Natural killer cell (primary cell): ENCODE measurements at regions not wholly inside any gene's neighbourhood (a gene's known extent, or its start where the extent isn't known, plus 50 kb on each side); places are given as distances from the start of the nearest gene placed in this dataset.
"Not testable (repeated sequence)": the region's sequence is repeated elsewhere in the genome, so short reads cannot be mapped to it uniquely, and the experiment has no call there.

ENCODE experiments used
- ATAC-seq, 3 donors: fragments of 150-1000 bp in 2 of 3; fragments of 200-7000 bp in 1 of 3; cut with Tn5 transposase; 1 replicate in 1 of 3; 2 replicates in 2 of 3; pipeline ENCODE4 v1.10.0; 2021; ENCODE audit warnings: mild to moderate bottlenecking in 2 of 3, moderate library complexity in 2 of 3
- DNase-seq, 2 donors: peaks; one replicate each; pipeline versions ENCODE4 v3.0.0 to v3.0.0-alpha.2; 2013 to 2021; ENCODE audit warnings: mixed read lengths in 1 of 2
- H3K27ac ChIP-seq: one replicate; pipeline ENCODE4 v1.5.1; 2013; ENCODE audit warnings: mild to moderate bottlenecking, low read length
- H3K27me3 ChIP-seq: one replicate; pipeline ENCODE4 v1.6.1; 2013; ENCODE audit warnings: low read length; ENCODE audit not compliant: control insufficient read depth, insufficient read depth
- H3K36me3 ChIP-seq: one replicate; pipeline ENCODE4 v1.6.1; 2013; ENCODE audit warnings: low read length; ENCODE audit not compliant: control insufficient read depth, insufficient read depth
- H3K4me1 ChIP-seq: one replicate; pipeline ENCODE4 v1.6.1; 2013; ENCODE audit warnings: low read length; ENCODE audit not compliant: control insufficient read depth, insufficient read depth
- H3K4me3 ChIP-seq: one replicate; pipeline ENCODE4 v1.5.1; 2013; ENCODE audit warnings: low read length
- H3K9me3 ChIP-seq: one replicate; pipeline ENCODE4 v1.6.1; 2013; ENCODE audit warnings: low read length; ENCODE audit not compliant: control insufficient read depth, insufficient read depth
- H3K27ac Mint-ChIP-seq, 2 donors: one replicate each; pipeline ENCODE4 v1.8.0; 2022; ENCODE audit warnings: mild to moderate bottlenecking in 2 of 2, mixed read lengths in 2 of 2, moderate library complexity in 1 of 2
- H3K27me3 Mint-ChIP-seq, 2 donors: one replicate each; pipeline ENCODE4 v1.8.0; 2022; ENCODE audit warnings: low read depth in 2 of 2, mixed read lengths in 2 of 2
- H3K36me3 Mint-ChIP-seq: one replicate; pipeline ENCODE4 v1.8.0; 2022; ENCODE audit warnings: mixed read lengths
- H3K4me1 Mint-ChIP-seq, 2 donors: one replicate each; pipeline ENCODE4 v1.8.0; 2022; ENCODE audit warnings: mixed read lengths in 2 of 2
- H3K4me3 Mint-ChIP-seq: one replicate; pipeline ENCODE4 v1.8.0; 2022; ENCODE audit warnings: mild to moderate bottlenecking, moderate library complexity, mixed read lengths
- H3K9me3 Mint-ChIP-seq, 2 donors: one replicate each; pipeline ENCODE4 v1.8.0; 2022; ENCODE audit warnings: mixed read lengths in 2 of 2
- WGBS: methylation state at CpG from one replicate; pipeline ENCODE4 v1.1.7; 2013; ENCODE audit warnings: missing lambda C conversion rate; ENCODE audit not compliant: insufficient coverage; 5-methylcytosine and 5-hydroxymethylcytosine counted together
- intact Hi-C: fragments of 100-400 bp; cut with micrococcal nuclease; formaldehyde crosslinking; loops from one replicate; pipeline ENCODE4 v1.14.2; 2022
- TF ChIP-seq, protein P1 (sequence below): fragments of 200-600 bp; IDR thresholded peaks from one replicate; pipeline ENCODE4 v1.8.0; 2022; ENCODE audit warnings: antibody characterized with exemption

DNA sequence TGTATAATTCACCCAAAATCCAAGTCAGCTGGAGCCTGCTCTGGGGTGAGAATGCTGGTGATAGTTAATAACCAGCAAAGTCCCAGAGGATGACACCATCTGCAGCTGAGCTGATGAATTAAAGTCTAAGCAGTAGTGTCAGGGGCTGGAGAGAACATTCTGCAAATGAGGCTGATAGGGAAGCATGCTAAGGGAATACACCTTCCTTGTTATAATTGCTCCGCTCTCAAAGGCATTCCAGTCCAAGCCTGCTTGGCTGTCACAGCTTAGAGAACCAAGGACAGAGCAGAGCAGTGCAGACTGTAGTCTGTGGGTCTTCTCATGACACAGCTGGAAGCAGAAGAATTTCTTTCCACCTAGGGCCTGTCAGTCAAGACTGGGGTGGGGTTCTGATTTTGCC is 283.1 kb downstream of the SIPA1L2 start:
- Histone ChIP-seq H3K9me3 (peaks cover 4% of the 10 kb centered on the region), H3K36me3 (no peaks in the 10 kb centered on the region), H3K27me3 (no peaks in the 10 kb centered on the region), H3K4me3 (no peak overlapping the region), H3K27ac (no peak overlapping the region), H3K4me1 (no peaks in the 10 kb centered on the region)
- WGBS = 95% methylated on average over 1 of the region's 1 CpG
- H3K4me3 Mint-ChIP-seq = no peak overlapping the region
- no peak overlapping the region for H3K27ac Mint-ChIP-seq
- peaks cover 2 to 28% of the 10 kb centered on the region in 2 donors for H3K27me3 Mint-ChIP-seq
- H3K36me3 Mint-ChIP-seq = no peaks in the 10 kb centered on the region
- ATAC-seq (no peak), DNase-seq (no peak)
- H3K9me3 Mint-ChIP-seq = peaks cover 0 to 2% of the 10 kb centered on the region in 2 donors
- TF ChIP-seq, protein P1, sequence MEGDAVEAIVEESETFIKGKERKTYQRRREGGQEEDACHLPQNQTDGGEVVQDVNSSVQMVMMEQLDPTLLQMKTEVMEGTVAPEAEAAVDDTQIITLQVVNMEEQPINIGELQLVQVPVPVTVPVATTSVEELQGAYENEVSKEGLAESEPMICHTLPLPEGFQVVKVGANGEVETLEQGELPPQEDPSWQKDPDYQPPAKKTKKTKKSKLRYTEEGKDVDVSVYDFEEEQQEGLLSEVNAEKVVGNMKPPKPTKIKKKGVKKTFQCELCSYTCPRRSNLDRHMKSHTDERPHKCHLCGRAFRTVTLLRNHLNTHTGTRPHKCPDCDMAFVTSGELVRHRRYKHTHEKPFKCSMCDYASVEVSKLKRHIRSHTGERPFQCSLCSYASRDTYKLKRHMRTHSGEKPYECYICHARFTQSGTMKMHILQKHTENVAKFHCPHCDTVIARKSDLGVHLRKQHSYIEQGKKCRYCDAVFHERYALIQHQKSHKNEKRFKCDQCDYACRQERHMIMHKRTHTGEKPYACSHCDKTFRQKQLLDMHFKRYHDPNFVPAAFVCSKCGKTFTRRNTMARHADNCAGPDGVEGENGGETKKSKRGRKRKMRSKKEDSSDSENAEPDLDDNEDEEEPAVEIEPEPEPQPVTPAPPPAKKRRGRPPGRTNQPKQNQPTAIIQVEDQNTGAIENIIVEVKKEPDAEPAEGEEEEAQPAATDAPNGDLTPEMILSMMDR = no peak
- no peaks in the 10 kb centered on the region for H3K4me1 Mint-ChIP-seq
- intact Hi-C loops = no loop called here

DNA sequence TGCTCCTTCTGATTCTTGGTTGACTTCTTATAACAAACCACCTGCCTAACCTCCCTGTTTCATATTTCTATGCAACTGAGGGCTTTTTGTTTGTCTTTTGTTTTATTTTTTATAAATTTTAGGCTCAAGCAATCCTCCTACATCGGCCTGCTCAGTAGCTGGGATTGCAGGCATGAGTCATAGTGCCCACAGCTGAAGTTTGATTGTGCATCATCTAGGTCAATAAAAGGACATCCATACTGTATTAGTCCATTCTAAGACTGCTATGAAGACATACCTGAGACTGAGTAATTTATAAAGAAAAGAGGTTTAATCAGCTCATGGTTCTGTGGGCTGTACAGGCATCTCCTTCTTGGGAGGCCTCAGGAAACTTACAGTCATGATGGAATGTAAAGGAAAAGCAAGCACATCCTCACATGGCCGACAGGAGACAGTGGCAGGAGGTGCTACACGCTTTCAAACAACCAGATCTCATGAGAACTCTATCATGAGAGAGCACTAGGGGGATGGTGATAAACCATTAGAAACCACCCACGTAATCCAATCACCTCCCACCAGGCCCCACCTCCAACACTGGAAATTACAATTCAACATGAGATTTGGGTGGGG is 285.0 kb downstream of the SIPA1L2 start:
- Mint-ChIP-seq H3K9me3 (peaks cover 0 to 2% of the 10 kb centered on the region in 2 donors), H3K4me3 (no peak overlapping the region), H3K27ac (no peak overlapping the region), H3K36me3 (no peaks in the 10 kb centered on the region), H3K27me3 (peaks cover 3 to 25% of the 10 kb centered on the region in 2 donors), H3K4me1 (no peaks in the 10 kb centered on the region)
- H3K36me3 ChIP-seq = no peaks in the 10 kb centered on the region
- intact Hi-C loops = no loop called here
- H3K9me3 ChIP-seq = peaks cover 4% of the 10 kb centered on the region
- H3K27ac ChIP-seq = no peak overlapping the region
- H3K27me3 ChIP-seq = no peaks in the 10 kb centered on the region
- ATAC-seq = no peak
- 93% methylated on average over 2 of the region's 4 CpGs for WGBS
- no peak for DNase-seq
- H3K4me1 ChIP-seq = no peaks in the 10 kb centered on the region
- H3K4me3 ChIP-seq = no peak overlapping the region
- TF ChIP-seq, protein P1 = no peak

DNA sequence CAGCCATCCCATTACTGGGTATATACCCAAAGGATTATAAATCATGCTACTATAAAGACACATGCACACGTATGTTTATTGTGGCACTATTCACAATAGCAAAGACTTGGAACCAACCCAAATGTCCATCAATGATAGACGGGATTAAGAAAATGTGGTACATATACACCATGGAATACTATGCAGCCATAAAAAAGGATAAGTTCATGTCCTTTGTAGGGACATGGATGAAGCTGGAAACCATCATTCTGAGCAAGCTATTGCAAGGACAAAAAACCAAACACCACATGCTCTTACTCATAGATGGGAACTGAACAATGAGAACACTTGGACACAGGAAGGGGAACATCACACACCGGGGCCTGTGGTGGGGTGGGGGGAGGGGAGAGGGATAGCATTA is 285.7 kb downstream of the SIPA1L2 start:
- H3K4me1 ChIP-seq, ATAC-seq, H3K36me3 ChIP-seq, H3K27me3 ChIP-seq, intact Hi-C loops, H3K4me1 Mint-ChIP-seq, H3K4me3 Mint-ChIP-seq, H3K9me3 ChIP-seq, H3K27ac Mint-ChIP-seq, H3K9me3 Mint-ChIP-seq, H3K27ac ChIP-seq, H3K36me3 Mint-ChIP-seq, H3K4me3 ChIP-seq, DNase-seq: not testable (repeated sequence)
- 100% methylated on average over 1 of the region's 3 CpGs for WGBS
- peaks cover 5 to 25% of the 10 kb centered on the region in 2 donors for H3K27me3 Mint-ChIP-seq

DNA sequence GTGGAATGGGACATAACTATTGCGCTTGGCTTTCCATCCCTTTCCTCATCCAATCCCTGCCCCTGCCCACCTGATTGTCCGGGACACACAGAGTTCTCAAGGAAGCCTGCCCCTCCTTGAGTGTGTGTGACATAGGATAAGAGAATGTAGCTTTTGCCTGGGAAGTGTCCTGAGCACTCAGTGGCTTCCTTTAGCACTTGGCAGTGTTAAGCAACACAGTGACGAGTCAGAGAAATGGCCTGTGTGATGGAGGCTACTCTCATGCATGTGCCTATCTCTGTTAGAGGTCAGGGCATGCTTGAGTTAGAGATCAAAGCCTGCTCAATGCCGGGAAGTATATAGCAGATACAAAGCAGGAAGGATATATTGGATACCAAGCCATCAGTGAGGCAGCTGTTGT is 289.5 kb downstream of the SIPA1L2 start:
- Mint-ChIP-seq H3K9me3 (peaks cover 0 to 2% of the 10 kb centered on the region in 2 donors), H3K27ac (no peak overlapping the region), H3K36me3 (no peaks in the 10 kb centered on the region), H3K27me3 (peaks cover 19 to 37% of the 10 kb centered on the region in 2 donors), H3K4me1 (no peaks in the 10 kb centered on the region), H3K4me3 (no peak overlapping the region)
- ATAC-seq (no peak), DNase-seq (no peak)
- TF ChIP-seq, protein P1 = no peak
- intact Hi-C loops = no loop called here
- no peak overlapping the region for H3K27ac ChIP-seq
- H3K4me1 ChIP-seq = no peaks in the 10 kb centered on the region
- no peaks in the 10 kb centered on the region for H3K27me3 ChIP-seq
- peaks cover 4% of the 10 kb centered on the region for H3K9me3 ChIP-seq
- H3K4me3 ChIP-seq = no peak overlapping the region
- WGBS = 81% methylated on average over 3 of the region's 4 CpGs
- no peaks in the 10 kb centered on the region for H3K36me3 ChIP-seq
